ENCODE measurements at regions not wholly inside any gene's neighbourhood (a gene's known extent, or its start where the extent isn't known, plus 50 kb on each side); places are given as distances from the start of the nearest gene placed in this dataset.

DNA sequence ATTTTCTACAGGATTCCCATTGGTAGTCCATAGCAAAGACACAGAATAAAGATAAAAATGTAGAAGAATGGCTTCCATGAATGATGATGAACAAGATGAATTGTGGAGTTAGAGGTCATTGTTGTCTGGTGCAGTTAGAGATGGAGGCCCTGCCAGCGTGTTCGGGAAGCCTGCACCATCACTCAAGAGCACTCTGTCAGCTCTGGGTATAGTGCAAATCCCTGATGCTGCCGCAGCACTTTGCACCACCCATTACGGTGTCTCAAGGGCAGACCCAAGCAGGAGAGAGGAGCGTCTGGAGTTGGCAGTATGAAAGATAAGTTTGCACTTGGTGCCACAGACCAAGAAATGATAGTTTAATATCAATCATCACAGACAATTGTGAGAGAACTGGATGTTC is 181.6 kb upstream of the CHST9 start:
- TF ChIP-seq CTCF (IDR thresholded peaks at IDR 0.05; ENCODE audit: low read depth, low read length, missing control alignments) = no peak
- DNase-seq (ENCODE audit: extremely low read depth, low read depth) = no peak
- no peak overlapping the region for H3K4me3 ChIP-seq (replicated peaks; ENCODE audit: low read depth, low read length)

- no peak overlapping the region for H3K4me3 ChIP-seq (replicated peaks; ENCODE audit: low read depth, low read length)
- no peak for DNase-seq (ENCODE audit: extremely low read depth, low read depth)
- no peak for TF ChIP-seq CTCF (IDR thresholded peaks at IDR 0.05; ENCODE audit: low read depth, low read length, missing control alignments)
These were observed 181.0 kb upstream of the CHST9 start for GRCh38 chr18:27366151-27366550.

DNA sequence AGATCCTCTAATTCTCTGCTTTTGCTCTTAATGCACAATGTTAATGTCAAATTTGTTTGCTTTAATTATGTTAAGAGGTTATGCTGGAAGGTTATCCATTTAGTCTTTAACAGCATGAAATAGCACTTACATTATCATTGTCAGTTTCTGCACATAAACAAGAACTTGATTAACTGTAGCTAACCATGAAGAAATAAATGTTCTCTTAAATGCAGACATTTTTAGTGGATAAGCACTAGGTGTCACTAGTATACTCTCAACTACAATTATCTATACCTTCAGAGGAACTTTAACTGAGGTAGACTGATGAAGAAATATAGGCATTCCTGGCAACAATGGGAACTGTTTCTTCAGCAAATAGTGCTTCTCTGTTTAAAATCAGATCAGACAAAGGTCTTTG is 178.8 kb upstream of the CHST9 start:
- H3K4me3 ChIP-seq (replicated peaks; ENCODE audit: low read depth, low read length) = no peak overlapping the region
- TF ChIP-seq CTCF (IDR thresholded peaks at IDR 0.05; ENCODE audit: low read depth, low read length, missing control alignments) = no peak
- DNase-seq (ENCODE audit: extremely low read depth, low read depth) = no peak

GRCh38 chr18:27361477-27361876 is 176.4 kb upstream of the CHST9 start:
- no peak for DNase-seq (ENCODE audit: extremely low read depth, low read depth)
- TF ChIP-seq CTCF (IDR thresholded peaks at IDR 0.05; ENCODE audit: low read depth, low read length, missing control alignments) = no peak
- H3K4me3 ChIP-seq (replicated peaks; ENCODE audit: low read depth, low read length) = no peak overlapping the region

- TF ChIP-seq CTCF (IDR thresholded peaks at IDR 0.05; ENCODE audit: low read depth, low read length, missing control alignments) = no peak
- no peak overlapping the region for H3K4me3 ChIP-seq (replicated peaks; ENCODE audit: low read depth, low read length)
- DNase-seq (ENCODE audit: extremely low read depth, low read depth) = no peak
These were observed 170.2 kb upstream of the CHST9 start for GRCh38 chr18:27355308-27355707.

- TF ChIP-seq CTCF (IDR thresholded peaks at IDR 0.05; ENCODE audit: low read depth, low read length, missing control alignments) = no peak
- DNase-seq (ENCODE audit: extremely low read depth, low read depth) = no peak
- H3K4me3 ChIP-seq (replicated peaks; ENCODE audit: low read depth, low read length) = no peak overlapping the region
These were observed 168.2 kb upstream of the CHST9 start for GRCh38 chr18:27353273-27353672.

- TF ChIP-seq CTCF (IDR thresholded peaks at IDR 0.05; ENCODE audit: low read depth, low read length, missing control alignments) = no peak
- no peak for DNase-seq (ENCODE audit: extremely low read depth, low read depth)
- H3K4me3 ChIP-seq (replicated peaks; ENCODE audit: low read depth, low read length) = no peak overlapping the region
These were observed 164.3 kb upstream of the CHST9 start for GRCh38 chr18:27349284-27349882.

Data from HFF-Myc (cell line).